ENCODE measurements at regions not wholly inside any gene's neighbourhood (a gene's known extent, or its start where the extent isn't known, plus 50 kb on each side); places are given as distances from the start of the nearest gene placed in this dataset.

- DNase-seq (ENCODE audit: low spot score) = no peak
These were observed 275.3 kb downstream of the METTL15 start for GRCh38 chr11:28383456-28383855.

Data from AG20443 (cell line).